GM04503 (cell line): ENCODE measurements at regions not wholly inside any gene's neighbourhood (a gene's known extent, or its start where the extent isn't known, plus 50 kb on each side); places are given as distances from the start of the nearest gene placed in this dataset.
A peak's percentile ranks its signal among the peaks of the same experiment; 100 is the strongest.

Source experiments
- DNase-seq: peaks from one replicate; pipeline ENCODE4 v3.0.0-alpha.2; 2012; ENCODE audit warnings: low read depth

DNA sequence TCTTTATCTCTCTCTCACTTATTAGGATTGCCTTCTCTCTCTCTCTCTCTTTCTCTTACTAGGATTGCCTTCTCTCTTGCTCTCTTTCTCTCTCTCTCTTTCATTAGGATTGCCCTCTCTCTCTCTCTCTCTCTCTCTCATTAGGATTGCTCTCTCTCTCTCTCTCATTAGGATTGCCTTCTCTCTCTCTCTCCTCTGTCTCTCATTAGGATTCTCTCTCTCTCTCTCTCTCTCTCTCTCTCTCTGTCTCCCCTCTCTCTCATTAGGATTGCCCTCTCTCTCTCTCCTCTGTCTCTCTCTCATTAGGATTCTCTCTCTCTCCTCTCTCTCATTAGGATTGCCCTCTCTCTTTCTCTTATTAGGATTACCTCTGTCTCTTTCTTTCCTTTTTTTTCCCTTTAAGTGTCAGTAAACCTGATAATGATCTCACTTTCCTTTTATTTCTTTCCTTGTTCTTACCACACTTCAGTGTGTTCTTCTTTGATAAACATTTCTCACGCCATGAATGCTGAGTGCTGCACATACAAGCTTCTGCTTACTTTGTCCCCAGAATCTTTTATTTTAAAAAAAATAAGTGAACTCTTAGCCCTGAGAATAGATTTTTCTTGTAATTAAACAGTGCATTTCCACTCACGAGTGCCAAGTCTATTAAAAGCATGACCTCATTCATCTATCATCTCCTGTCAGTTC is 243.4 kb upstream of the TBC1D5 start:
- no peak for DNase-seq

- no peak for DNase-seq
These were observed 240.7 kb upstream of the TBC1D5 start for GRCh38 chr3:17983106-17983505.

DNA sequence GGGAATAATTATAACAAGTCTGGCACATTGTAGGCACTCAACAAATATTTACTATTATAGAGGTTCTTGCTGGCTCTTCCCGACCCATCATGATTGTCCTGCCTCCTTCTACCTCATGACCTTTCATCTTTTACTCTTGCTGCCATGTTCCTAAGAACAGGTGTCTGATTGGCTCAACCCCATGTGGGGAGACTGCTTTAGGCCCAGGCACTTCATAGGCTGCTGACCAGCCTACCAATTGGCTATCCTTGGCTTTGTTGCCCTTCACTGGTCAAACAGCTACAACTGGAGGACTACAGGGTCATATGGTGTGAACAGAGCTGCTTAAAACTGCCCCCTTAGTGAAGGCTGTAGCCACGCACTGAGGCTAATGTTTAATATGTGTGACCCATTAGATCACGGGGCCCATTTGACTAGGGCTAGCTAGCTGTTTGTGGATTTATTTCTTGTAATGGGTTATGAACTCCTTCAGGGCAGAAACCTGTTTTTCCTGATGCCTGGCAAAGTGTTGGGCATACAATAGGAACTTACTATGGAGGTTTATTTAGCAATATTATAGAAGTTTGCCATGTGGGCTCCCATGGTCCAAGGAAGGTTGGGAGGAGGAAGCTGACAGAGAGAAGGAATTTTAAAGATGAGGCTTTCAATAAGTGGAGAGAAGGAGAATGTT is 239.9 kb upstream of the TBC1D5 start:
- no peak for DNase-seq

GRCh38 chr3:17980863-17981262 is 238.4 kb upstream of the TBC1D5 start:
- peak; percentile 11 for DNase-seq

GRCh38 chr3:17979911-17980310 is 237.5 kb upstream of the TBC1D5 start:
- DNase-seq = no peak

- no peak for DNase-seq
These were observed 236.8 kb upstream of the TBC1D5 start for GRCh38 chr3:17979252-17979651.

GRCh38 chr3:17974206-17974841 is 231.9 kb upstream of the TBC1D5 start:
- DNase-seq = no peak

GRCh38 chr3:17972959-17973906 is 230.8 kb upstream of the TBC1D5 start:
- DNase-seq = no peak

- DNase-seq = no peak
These were observed 230.0 kb upstream of the TBC1D5 start for GRCh38 chr3:17972476-17972875.

DNA sequence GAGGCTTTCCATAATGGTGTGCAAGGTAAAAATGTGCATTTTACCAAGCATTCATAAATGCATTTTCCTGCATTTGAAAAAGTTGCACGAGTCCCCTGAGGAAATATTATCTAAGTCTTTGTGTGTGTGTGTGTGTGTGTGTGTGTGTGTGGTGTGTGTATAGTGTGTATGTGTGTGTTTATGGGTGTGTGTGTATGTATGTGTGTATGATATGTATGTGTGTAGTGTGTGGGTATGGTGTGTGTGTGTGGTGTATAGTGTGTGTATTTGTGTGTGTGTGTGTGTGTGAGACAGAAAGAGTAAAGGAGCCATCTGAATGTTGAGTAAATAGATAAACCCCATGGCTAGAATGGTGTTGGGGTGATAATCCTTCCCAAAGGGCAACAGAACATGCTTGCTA is 229.6 kb upstream of the TBC1D5 start:
- DNase-seq = no peak

- no peak for DNase-seq
These were observed 227.6 kb upstream of the TBC1D5 start for GRCh38 chr3:17969985-17970568.

- no peak for DNase-seq
These were observed 226.8 kb upstream of the TBC1D5 start for GRCh38 chr3:17969244-17969643.

GRCh38 chr3:17967953-17968607 is 225.6 kb upstream of the TBC1D5 start:
- no peak for DNase-seq

- DNase-seq = no peak
These were observed 224.7 kb upstream of the TBC1D5 start for GRCh38 chr3:17967111-17967510.

- no peak for DNase-seq
These were observed 222.9 kb upstream of the TBC1D5 start for GRCh38 chr3:17965331-17965730.

- DNase-seq = no peak
These were observed 221.7 kb upstream of the TBC1D5 start for GRCh38 chr3:17964108-17964507.

DNA sequence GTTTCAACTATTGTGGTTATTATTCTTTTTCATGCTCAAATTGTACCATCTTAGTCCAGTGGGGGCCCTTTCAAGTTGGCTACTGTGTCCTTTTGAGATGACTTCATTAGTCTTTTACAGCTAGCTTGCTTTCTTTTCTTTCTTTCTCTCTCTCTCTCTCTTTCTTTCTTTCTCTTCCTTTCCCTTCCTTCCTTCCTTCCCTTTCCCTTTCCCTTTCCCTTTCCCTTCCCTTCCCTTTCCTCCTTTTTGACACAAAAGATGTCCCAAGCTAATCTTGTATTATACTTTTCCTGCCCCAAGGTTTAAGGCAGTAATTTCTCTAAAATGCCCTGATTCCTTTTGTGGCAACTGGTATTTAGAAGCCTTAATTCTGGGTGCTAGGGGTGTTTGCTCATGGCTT is 213.0 kb upstream of the TBC1D5 start:
- DNase-seq = no peak

DNA sequence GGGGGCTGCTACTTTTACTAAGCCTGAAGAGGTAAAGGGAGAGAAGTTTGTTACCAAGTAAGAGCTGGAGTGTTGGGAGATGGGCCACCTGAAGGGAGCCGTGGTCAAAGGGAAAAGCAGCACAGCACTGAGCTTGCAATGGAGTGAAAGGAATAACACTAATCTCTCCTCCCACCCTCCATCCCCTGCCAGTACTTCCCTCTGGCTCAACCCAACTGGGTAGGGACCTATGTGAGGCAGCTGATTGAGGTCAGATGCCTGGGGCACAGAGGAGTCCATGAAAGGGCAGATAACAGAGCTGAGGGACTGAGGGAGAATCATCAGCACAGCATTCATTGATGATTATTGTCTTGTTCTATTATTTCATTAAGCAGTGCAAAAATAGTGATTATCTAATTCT is 212.4 kb upstream of the TBC1D5 start:
- no peak for DNase-seq

DNA sequence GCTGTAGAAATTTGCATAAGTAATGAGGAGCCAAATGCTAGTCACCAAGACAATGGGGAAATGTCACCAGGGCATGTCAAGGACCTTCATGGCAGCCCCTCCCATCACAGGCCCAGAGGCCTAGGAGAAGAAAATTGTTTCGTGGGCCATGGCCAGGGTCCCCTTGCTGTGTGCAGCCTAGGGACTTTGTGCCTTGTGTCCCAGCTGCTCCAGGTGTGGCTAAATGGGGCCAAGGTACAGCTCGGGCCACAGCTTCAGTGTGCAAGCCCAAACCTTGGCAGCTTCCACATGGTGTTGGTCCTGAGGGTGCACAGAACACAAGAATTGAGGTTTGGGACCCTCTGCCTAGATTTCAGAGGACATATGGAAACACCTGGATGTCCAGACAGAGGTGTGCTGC is 208.8 kb upstream of the TBC1D5 start:
- DNase-seq = no peak

- DNase-seq = no peak
These were observed 206.7 kb upstream of the TBC1D5 start for GRCh38 chr3:17949101-17949500.

- DNase-seq = no peak
These were observed 205.4 kb upstream of the TBC1D5 start for GRCh38 chr3:17947833-17948232.
